Spleen (tissue), 11 donors: ENCODE measurements at regions not wholly inside any gene's neighbourhood (a gene's known extent, or its start where the extent isn't known, plus 50 kb on each side); places are given as distances from the start of the nearest gene placed in this dataset.

Source experiments
- DNase-seq: peaks from one replicate; pipeline ENCODE4 v3.0.0-alpha.2; 2020
- H3K27ac ChIP-seq, 8 donors: fragments of 200-600 bp; sonication (generic) in 7 of 8; 1 replicate in 4 of 8; 2 replicates in 4 of 8; pipeline versions ENCODE4 v1.5.0 to v1.8.0; 2016 to 2021; ENCODE audit warnings: inconsistent platforms in 4 of 8, mild to moderate bottlenecking in 4 of 8, moderate library complexity in 1 of 8
- H3K27me3 ChIP-seq, 7 donors: fragments of 200-600 bp; sonication (generic) in 6 of 7; replicated peaks in 1 of 7; 1 replicate in 4 of 7; 2 replicates in 3 of 7; pipeline versions ENCODE4 v1.5.0 to v1.8.0; 2016 to 2021; ENCODE audit warnings: inconsistent platforms in 3 of 7, mild to moderate bottlenecking in 1 of 7
- H3K36me3 ChIP-seq, 6 donors: fragments of 200-600 bp; sonication (generic) in 5 of 6; 1 replicate in 4 of 6; 2 replicates in 2 of 6; pipeline versions ENCODE4 v1.5.0 to v1.8.0; 2016 to 2021; ENCODE audit warnings: inconsistent platforms in 2 of 6
- H3K4me1 ChIP-seq, 6 donors: fragments of 200-600 bp; sonication (generic) in 5 of 6; 1 replicate in 3 of 6; 2 replicates in 3 of 6; pipeline versions ENCODE4 v1.5.0 to v1.8.0; 2016 to 2021; ENCODE audit warnings: inconsistent platforms in 3 of 6
- H3K4me3 ChIP-seq, 8 donors: fragments of 200-600 bp; sonication (generic) in 7 of 8; 1 replicate in 4 of 8; 2 replicates in 4 of 8; pipeline versions ENCODE4 v1.5.0 to v1.8.0; 2016 to 2021; ENCODE audit warnings: inconsistent platforms in 4 of 8, mild to moderate bottlenecking in 4 of 8, moderate library complexity in 2 of 8
- H3K9me3 ChIP-seq, 8 donors: fragments of 200-600 bp; sonication (generic) in 7 of 8; 1 replicate in 4 of 8; 2 replicates in 4 of 8; pipeline versions ENCODE4 v1.5.0 to v1.8.0; 2016 to 2021; ENCODE audit warnings: inconsistent platforms in 4 of 8
- POLR2A ChIP-seq, 3 donors: fragments of 450-650 bp; IDR thresholded peaks; one replicate each; pipeline ENCODE4 v1.5.1; 2017; ENCODE audit warnings: antibody characterized with exemption in 3 of 3, mild to moderate bottlenecking in 1 of 3
- POLR2AphosphoS5 ChIP-seq, 3 donors: sonication (generic); formaldehyde crosslinking; IDR thresholded peaks; one replicate each; pipeline ENCODE4 v1.5.1; 2017; ENCODE audit warnings: antibody characterized with exemption in 3 of 3
- WGBS, 5 donors: extraction: QIAGEN DNeasy Blood & Tissue Kit in 3 of 5; methylation state at CpG; one replicate each; pipeline versions ENCODE4 v1.1.5 to v1.1.7; 2013 to 2018; 5-methylcytosine and 5-hydroxymethylcytosine counted together
- intact Hi-C: fragments of 100-400 bp; cut with DNase I; formaldehyde crosslinking; loops from one replicate; pipeline ENCODE4 v1.15.0; 2023; ENCODE audit warnings: low total_unique reads
- TF ChIP-seq, protein P1 (sequence below), 11 experiments: fragments of 200-600 bp in 7 of 11; fragments of 450-650 bp in 4 of 11; sonication (generic) in 4 of 11; IDR thresholded peaks in 8 of 11; conservative IDR thresholded peaks in 3 of 11; 1 replicate in 7 of 11; 2 replicates in 4 of 11; pipeline versions ENCODE4 v1.4.0 to v1.8.0; 2016 to 2021; ENCODE audit warnings: antibody characterized with exemption in 11 of 11, inconsistent platforms in 4 of 11, mild to moderate bottlenecking in 1 of 11
- donor health status: healthy with polysubstance abuse.
- donor health status: DM: no; HTN: no; CAD: no; lungs with moderate emphysema.
- donor health status: DM: no; HTN: no; CAD: no.
- donor health status: Bipolar disorder and iron deficiency.
- donor health status: healthy.
- donor health status: DM: no; HTN: no; CAD: no.
- donor health status: DM: yes; HTN: yes; CAD: no.

DNA sequence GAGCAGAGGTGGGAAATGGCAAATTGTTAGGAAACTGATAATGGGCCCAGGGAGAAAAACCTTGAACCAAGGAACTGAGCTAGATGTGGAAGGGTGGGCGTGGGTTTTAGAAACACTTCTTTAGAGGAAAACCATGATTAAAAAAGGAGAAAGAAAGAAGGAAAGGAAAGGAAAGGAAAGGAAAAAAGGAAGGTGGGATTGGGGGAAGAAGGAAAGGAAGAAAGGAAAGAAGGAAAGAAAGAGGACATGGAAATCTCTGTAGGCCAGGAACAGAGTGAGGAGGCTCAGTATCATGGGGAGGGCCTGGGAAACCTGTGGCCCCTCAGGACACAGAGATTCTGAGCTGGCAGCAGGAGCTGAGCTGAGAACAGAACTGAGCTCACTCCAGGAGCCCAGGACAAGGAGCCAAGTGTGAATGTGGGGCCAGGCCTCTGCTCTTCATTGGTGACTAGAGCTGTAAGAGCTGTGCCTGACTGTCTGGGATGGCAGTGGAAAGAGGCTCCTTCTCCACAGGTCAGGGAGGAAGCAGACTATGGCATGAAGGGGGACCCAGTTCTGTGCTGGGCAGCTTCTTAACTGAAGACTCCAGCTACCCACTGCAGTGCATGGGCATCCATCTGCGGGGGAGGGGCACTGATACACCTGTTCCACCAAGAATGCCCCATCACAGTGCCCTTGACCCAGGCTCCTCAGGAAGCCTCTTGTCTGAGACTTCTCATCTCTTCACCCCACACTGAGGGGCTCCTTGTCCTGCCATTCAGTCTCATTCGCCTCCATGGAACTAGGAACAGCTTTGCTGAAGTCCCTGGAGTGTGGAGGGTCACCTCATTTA lies 116.1 kb upstream of the BACH2 start:
- intact Hi-C loops, result no loop called here
- no peaks in the 10 kb centered on the region for H3K9me3 ChIP-seq
- no peak for DNase-seq
- no peak overlapping the region for H3K27ac ChIP-seq
- H3K4me1 ChIP-seq, result peaks cover 0 to 19% (median 13%) of the 10 kb centered on the region in 6 donors
- TF ChIP-seq POLR2AphosphoS5 (IDR thresholded peaks at IDR 0.05), result no peak
- TF ChIP-seq, protein P1, sequence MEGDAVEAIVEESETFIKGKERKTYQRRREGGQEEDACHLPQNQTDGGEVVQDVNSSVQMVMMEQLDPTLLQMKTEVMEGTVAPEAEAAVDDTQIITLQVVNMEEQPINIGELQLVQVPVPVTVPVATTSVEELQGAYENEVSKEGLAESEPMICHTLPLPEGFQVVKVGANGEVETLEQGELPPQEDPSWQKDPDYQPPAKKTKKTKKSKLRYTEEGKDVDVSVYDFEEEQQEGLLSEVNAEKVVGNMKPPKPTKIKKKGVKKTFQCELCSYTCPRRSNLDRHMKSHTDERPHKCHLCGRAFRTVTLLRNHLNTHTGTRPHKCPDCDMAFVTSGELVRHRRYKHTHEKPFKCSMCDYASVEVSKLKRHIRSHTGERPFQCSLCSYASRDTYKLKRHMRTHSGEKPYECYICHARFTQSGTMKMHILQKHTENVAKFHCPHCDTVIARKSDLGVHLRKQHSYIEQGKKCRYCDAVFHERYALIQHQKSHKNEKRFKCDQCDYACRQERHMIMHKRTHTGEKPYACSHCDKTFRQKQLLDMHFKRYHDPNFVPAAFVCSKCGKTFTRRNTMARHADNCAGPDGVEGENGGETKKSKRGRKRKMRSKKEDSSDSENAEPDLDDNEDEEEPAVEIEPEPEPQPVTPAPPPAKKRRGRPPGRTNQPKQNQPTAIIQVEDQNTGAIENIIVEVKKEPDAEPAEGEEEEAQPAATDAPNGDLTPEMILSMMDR (IDR thresholded peaks at IDR 0.05 in 8 of 11, conservative IDR thresholded peaks at IDR 0.05 in 3 of 11), result no peak
- no peak for TF ChIP-seq POLR2A (IDR thresholded peaks at IDR 0.05)
- no peaks in the 10 kb centered on the region for H3K27me3 ChIP-seq
- H3K36me3 ChIP-seq, result no peaks in the 10 kb centered on the region
- H3K4me3 ChIP-seq, result no peak overlapping the region
- 61 to 83% (median 67%) methylated on average over 2 to 3 of the region's 3 CpGs for WGBS, 5 donors

DNA sequence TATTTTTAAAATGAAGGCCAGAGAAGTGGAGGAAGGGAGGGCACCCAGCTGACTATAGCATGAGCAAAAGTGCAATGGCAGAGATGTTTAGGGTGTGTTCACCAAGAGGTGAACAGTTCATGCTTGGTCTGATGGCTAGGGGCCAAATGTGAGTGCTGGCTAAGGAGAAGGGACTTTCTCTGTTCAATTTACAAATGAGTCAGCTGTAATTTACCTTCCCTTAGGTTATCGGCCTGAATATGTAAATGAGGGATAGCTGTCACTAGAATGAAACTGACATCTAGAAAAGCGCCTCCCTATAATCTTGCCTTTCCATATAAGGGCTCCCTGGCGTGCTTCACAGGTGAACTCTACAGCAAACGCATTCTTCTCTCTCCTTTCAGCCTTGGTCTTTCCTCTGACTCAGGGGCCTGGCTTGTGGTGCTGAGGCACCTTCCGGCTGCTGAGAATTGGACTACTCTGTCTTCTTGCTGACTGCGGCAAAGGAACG lies 114.7 kb upstream of the BACH2 start:
- DNase-seq, result no peak
- intact Hi-C loops, result no loop called here
- H3K36me3 ChIP-seq, result no peaks in the 10 kb centered on the region
- no peak for TF ChIP-seq POLR2AphosphoS5 (IDR thresholded peaks at IDR 0.05)
- no peak for TF ChIP-seq POLR2A (IDR thresholded peaks at IDR 0.05)
- TF ChIP-seq, protein P1 (IDR thresholded peaks at IDR 0.05 in 8 of 11, conservative IDR thresholded peaks at IDR 0.05 in 3 of 11), result no peak
- H3K4me3 ChIP-seq, result no peak overlapping the region
- peak overlapping the region in 1 of 8 donors; percentile 11 for H3K27ac ChIP-seq
- no peaks in the 10 kb centered on the region for H3K9me3 ChIP-seq
- no peaks in the 10 kb centered on the region for H3K27me3 ChIP-seq
- WGBS, 5 donors, result 71 to 86% (median 76%) methylated on average over 7 of the region's 7 CpGs
- peaks cover 0 to 19% (median 13%) of the 10 kb centered on the region in 6 donors for H3K4me1 ChIP-seq

DNA sequence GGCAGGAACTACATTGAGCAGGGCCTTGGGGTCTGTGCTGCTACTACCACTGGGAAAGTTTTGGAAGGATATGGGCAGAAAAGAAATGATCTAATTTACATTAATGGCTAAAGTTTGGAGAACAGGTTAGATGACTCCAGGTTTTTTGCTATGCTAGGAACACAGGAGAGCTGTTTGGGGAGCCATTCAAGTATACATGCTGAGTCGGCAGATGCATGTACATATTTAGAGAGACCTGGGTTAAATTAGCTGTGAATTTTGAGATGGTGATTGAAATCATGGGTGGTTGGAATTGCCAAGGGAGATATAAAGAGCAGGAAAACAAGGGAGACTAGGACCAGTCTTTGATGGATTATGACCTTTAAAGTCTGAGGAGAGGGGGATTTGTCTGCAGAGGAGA lies 113.1 kb upstream of the BACH2 start:
- intact Hi-C loops, result no loop called here
- no peak for TF ChIP-seq POLR2A (IDR thresholded peaks at IDR 0.05)
- TF ChIP-seq, protein P1 (IDR thresholded peaks at IDR 0.05 in 8 of 11, conservative IDR thresholded peaks at IDR 0.05 in 3 of 11), result no peak
- no peak for TF ChIP-seq POLR2AphosphoS5 (IDR thresholded peaks at IDR 0.05)
- Histone ChIP-seq H3K9me3 (no peaks in the 10 kb centered on the region), H3K4me3 (no peak overlapping the region), H3K27me3 (no peaks in the 10 kb centered on the region), H3K27ac (no peak overlapping the region), H3K36me3 (no peaks in the 10 kb centered on the region), H3K4me1 (peaks cover 0 to 19% (median 13%) of the 10 kb centered on the region in 6 donors)
- no peak for DNase-seq
- WGBS, 5 donors, result 49 to 100% (median 91%) methylated on average over 1 of the region's 1 CpG

DNA sequence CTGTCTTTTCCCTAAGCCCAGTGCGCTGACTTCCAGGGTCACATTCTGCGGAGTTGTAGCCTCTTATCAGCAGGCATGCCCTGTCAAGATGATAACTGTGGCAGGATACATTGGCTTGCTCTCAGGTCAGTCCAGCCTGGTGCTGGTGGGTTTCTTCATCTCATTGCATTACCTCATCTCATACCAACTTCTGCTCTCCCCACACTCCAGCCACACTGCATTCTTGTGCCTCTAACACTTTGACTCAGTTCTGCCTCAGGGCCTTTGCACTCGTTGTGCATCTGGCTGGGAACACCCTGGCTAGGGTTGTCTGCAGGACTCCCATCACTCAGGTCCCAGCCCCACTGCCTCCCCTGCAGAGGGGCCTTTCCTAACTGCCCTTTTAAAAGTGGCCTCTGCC lies 110.3 kb upstream of the BACH2 start:
- Histone ChIP-seq H3K27ac (no peak overlapping the region), H3K4me1 (peaks cover 4 to 25% (median 14%) of the 10 kb centered on the region in 6 donors), H3K9me3 (no peaks in the 10 kb centered on the region), H3K27me3 (no peaks in the 10 kb centered on the region), H3K4me3 (no peak overlapping the region), H3K36me3 (no peaks in the 10 kb centered on the region)
- TF ChIP-seq, protein P1 (IDR thresholded peaks at IDR 0.05 in 8 of 11, conservative IDR thresholded peaks at IDR 0.05 in 3 of 11), result no peak
- TF ChIP-seq POLR2AphosphoS5 (IDR thresholded peaks at IDR 0.05) (no peak), POLR2A (IDR thresholded peaks at IDR 0.05) (no peak)
- DNase-seq, result no peak
- WGBS, 5 donors, result 81 to 90% (median 88%) methylated on average over 3 of the region's 3 CpGs
- intact Hi-C loops, result no loop called here
